Sigmoid colon (tissue), 4 donors: ENCODE measurements at regions not wholly inside any gene's neighbourhood (a gene's known extent, or its start where the extent isn't known, plus 50 kb on each side); places are given as distances from the start of the nearest gene placed in this dataset.

Source experiments
- CTCF ChIP-seq, 4 experiments: fragments of 450-650 bp in 3 of 4; fragments of 200-600 bp in 1 of 4; IDR thresholded peaks; one replicate each; pipeline ENCODE4 v1.5.1; 2016 to 2019; ENCODE audit warnings: antibody characterized with exemption in 4 of 4, mild to moderate bottlenecking in 3 of 4, moderate library complexity in 2 of 4
- POLR2A ChIP-seq, 2 donors: fragments of 450-650 bp; IDR thresholded peaks; one replicate each; pipeline ENCODE4 v1.6.1; 2016; ENCODE audit warnings: antibody characterized with exemption in 2 of 2, mild to moderate bottlenecking in 2 of 2, moderate library complexity in 2 of 2
- POLR2AphosphoS5 ChIP-seq, 4 donors: sonication (generic); formaldehyde crosslinking; IDR thresholded peaks; one replicate each; pipeline ENCODE4 v1.6.1; 2017; ENCODE audit warnings: antibody characterized with exemption in 4 of 4

- no peak for TF ChIP-seq CTCF (IDR thresholded peaks at IDR 0.05)
- TF ChIP-seq POLR2AphosphoS5 (IDR thresholded peaks at IDR 0.05): no peak
- TF ChIP-seq POLR2A (IDR thresholded peaks at IDR 0.05): no peak
Observed at GRCh38 chr1:24248859-24249258, 61.8 kb upstream of the IFNLR1 start.
